HG03575 (cell line): ENCODE measurements at regions not wholly inside any gene's neighbourhood (a gene's known extent, or its start where the extent isn't known, plus 50 kb on each side); places are given as distances from the start of the nearest gene placed in this dataset.

ENCODE experiments used
- ATAC-seq: cut with Tn5 transposase; IDR thresholded peaks from one replicate; pipeline ENCODE4 v1.9.1; 2021; ENCODE audit not compliant: unreplicated experiment, insufficient number of reproducible peaks, low FRiP score; ENCODE audit errors: extremely low read depth

DNA sequence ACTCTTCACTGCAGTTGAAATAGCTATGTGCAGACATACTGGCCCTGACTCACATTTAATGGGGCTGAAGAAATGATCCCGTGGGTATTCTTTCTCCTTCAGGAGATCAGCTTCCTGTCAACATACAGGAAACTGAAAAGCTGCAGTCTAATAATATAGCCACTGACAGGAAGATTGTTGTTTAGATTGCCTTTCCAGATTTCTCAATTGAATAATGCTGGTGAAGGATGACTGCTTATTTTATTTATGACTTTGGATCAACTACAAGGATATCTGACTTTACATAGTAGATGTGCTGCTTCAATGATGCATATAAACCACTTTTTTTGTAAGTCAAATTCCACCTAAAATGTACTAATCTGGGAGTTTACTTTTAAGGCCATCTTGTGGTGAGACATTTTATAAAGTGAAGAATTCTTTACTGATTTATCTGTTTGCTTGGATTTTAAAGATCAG is 93.4 kb upstream of the MAP4K3 start:
- ATAC-seq = no peak

DNA sequence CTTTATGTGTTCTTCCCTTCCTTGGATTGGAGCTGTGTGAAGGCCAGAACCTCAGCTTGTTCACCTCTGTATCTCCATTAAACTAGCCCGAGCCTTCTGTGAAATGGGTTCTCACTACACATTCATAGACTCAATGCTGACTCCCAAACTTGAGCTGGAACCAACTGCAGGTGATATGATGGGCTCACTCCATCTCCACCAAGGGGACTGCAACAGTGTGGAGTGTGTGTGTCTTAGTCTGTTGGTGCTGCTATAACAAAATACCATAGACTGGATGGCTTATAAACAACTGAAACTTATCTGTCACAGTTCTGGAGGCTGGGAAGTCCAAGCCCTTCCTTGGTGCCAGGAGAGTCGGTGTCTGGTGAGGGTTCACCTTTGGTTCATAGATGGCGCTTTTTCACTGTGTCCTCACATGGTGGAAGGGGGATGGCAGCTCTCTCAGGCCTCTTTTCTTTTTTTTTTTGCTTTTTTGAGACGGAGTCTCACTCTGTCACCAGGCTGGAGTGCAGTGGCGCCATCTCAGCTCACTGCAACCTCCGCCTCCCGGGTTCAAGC is 94.2 kb upstream of the MAP4K3 start:
- no peak for ATAC-seq

DNA sequence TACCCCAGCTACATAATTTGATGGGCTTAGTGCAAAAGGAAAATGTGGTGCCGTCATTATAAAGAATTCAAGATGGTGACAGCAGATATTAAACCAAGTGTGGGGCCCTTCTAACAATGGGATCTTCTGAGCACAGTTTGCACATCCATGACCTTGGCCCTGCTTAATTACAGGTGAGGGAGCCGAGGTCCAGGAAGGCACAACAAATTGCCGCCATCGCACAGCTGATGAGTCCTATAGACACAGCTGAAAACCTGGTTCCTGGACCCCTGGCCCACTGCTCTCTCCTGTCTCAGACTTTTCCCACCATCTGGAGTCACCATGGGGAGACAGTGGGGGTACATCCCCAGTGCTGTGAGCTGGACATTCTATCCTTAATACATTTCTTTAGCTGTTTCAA is 95.8 kb upstream of the MAP4K3 start:
- ATAC-seq = no peak

DNA sequence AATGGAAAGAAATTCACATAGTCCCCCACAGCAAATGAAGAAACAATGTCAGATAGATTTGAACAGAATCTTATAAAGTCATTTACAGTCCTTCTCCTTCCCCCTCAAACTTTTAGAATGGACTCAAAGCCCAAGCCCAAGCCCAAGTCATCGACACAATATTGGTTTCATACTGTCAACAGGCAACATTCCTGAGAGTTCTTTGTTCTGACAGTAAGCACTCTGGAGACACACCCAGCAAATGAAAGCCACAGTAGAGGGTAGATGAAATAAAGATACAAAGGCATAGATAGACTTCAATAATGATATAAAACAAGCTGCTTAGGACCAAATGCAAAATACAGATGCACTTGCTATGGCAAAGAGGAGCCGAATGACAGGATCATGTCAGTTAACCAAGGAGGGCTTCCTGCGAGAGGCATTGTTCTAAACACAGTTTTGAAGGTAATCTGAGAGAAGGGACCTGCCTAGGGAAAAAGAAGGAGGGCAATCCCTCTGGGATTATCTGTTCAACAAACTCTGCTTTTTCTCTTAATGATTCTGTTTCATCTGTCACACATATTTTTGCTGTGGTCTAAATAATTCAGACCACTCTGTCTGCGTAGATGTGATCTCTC is 97.1 kb upstream of the MAP4K3 start:
- no peak for ATAC-seq

DNA sequence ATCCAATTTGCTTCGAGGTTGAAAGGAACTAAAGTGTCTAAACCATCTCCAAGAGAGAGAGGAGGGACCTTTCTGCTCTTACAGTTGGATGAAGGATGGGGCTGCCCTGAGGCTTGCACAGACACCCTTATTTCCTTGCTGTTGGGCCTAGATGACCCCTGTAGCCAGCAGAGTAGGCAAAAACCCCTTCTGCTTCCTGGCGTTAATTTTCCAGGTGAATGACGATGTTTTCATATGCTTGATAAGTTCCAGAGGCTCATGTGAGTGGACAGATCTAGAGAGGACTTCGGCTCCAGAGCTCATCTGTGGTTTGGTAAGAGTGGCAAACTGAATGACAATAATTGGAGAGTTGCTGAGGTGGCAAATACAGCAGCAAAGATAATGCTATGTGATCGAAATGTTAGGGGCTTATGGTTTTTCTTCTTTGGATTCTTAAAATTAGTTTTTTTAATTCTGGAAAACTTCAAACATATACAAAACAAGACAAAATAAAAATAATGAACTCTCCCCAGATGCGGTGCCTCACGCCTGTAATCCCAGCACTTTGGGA is 98.6 kb upstream of the MAP4K3 start:
- no peak for ATAC-seq

DNA sequence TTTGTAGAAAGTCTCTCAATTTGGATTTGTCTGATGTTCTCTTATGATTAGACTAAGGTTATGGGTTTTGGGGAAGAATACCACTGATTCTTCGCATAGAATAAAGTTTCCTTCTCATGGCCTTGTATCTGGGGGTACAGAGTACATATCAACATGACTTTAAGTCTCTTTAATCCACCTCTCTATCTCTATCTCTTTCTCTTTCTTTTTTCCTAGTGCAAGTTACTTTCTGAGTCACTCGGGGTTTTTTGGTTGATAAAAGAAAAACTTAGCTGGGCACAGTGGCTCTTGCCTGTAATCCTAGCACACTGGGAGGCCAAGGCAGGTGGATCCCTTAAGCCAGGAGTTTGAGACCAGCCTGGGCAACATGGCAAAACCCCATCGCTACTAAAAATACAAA is 100.1 kb upstream of the MAP4K3 start:
- ATAC-seq = no peak

DNA sequence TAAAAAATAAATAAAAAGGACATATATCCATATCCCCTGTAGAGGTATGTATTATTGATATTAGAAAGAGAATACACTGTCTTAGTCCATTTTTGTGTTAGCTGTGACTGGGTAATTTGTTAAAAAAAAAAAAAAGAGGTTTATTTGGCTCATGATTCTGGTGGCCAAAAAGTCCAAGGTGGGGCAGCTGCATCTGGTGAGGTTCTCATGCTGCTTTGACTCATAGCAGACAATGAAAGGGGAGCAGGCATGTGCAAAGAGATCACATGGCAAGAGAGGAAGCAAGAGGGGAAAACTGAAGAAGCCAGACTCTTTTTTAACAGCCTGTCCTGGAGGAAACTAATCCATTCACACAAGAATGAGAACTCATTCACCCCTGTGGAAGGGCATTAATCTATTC is 101.6 kb upstream of the MAP4K3 start:
- no peak for ATAC-seq

DNA sequence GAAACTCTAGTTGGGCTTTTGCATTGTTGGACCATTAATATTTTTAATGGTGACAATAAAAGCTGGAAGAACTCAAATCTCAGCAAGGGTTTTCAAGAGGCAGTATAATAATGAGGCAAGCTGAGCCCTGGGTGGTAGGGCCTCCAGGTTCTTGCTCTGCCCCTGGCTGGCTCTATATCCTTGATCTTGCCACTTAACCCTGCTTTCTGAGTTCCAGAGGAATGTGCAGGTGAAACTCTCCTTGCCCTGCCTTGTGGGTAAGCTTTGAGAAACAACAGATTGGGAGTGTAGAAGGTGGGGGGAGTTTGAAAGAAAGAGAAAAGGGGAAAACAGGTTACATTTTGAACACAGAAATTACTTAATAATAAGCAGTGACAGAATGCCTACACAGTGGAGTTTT is 103.3 kb upstream of the MAP4K3 start:
- no peak for ATAC-seq

DNA sequence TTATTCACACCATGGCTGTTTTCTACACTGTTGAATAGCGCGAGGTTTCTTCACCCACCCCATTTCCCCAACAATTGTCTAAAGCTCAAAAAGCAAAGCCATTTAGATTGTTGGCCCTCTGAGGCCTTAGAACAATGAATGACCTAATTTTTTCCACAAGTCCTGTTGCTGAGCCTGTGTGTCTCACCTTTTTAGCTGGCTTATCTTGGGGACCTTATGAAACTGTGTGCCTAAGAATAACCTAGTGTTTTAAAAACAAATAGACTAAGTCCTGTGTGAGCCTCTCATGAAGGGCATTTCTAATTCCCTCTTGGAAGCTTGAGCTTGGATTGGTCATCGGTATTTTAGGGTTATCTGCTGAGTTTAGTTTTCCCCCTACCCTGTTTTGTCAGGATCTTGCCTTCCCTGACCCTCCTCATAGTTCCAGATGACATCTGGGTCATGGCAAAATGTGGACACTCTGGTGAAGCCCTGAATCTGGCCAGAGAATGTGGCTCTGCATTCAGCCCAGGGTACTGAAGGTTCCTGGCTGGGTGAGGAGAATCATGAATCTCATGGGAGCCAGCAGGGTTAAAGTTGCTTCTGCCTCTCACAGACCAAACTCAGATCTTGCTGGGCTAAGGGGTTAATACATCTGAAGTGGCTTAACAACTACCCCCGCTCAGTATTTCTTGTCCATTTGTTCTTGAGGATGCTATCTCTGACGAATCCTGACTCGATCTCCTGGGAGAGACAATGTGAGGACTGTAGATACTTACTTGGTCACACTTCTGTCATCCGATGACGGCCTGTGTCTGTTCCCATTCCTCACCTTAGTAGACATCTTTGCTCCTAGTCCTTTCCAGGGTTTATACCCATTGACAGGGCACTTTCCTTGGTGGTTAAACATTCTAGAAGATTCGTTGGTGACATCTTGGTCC is 104.2 kb upstream of the MAP4K3 start:
- no peak for ATAC-seq

DNA sequence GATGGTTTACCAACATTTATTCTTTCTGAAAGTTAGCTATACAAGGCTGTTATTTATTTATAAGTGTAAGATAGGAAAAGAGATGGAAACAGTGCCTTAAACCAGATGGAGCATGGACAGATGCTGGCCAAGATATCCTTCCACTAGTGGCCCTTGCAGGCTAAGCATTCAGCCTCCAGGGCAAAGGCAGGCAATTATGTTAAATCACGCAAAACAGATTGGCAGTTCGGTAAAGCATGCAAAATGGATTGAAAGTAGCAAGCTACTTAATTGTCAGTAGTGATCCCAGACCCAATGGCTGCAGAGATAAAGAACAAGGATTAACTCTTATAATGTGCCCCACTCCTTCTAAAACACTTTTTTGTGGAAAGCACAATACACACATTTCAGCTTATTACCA is 105.4 kb upstream of the MAP4K3 start:
- ATAC-seq = no peak

DNA sequence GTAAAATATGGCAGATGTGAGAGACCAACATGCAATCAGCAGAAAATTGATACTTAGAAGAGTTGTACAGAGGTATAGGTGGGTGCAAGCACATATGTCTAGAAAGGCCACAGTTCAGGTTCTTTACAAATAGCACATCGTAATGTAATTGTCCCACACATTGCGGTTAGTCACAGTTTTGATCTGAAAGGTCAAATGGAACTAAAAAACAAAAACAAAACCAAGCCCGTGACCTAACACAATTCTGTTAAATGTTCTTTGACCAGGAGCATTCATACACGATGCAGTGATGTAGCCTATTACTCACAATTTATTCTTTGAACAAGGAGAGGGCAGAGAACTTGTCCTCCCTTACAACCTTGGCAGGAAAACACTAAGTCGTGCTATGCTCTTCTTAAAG is 108.9 kb upstream of the MAP4K3 start:
- ATAC-seq = no peak

DNA sequence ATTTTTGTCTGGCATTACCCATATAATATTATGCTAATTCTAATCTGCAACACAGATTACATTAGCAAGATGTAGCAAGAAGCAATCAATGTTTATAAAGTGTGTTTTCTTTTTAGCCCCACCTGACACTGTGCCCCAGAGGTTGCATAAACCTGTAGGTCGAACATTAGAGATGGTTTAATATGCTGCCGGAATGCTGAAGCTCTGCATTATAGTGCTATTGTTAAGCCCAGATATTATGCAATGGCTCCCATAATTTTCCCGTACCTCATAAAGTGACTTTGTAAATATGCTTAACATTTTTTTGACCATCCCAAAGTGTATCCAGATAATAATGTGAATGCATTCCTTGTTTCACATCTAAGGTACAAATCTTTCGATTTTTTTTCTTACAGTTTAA is 109.3 kb upstream of the MAP4K3 start:
- ATAC-seq = no peak

DNA sequence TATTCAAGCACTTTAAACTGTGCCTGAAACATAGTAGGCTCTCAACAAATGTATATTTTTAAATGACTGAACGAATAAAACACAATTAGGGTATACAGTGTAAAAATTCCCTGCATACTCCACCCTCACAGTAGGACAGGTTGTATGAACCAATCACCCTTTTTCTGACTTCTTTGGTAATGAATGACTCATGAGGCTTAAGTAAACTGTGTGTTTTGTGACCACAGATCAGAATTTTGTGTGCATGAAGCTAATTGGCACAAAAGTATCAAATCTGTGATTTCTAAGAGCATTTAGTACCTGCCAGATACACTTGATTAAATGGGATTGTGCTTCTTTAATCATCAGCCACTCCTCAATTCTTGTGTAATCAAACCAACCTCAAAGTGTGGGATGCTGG is 109.9 kb upstream of the MAP4K3 start:
- ATAC-seq = no peak

DNA sequence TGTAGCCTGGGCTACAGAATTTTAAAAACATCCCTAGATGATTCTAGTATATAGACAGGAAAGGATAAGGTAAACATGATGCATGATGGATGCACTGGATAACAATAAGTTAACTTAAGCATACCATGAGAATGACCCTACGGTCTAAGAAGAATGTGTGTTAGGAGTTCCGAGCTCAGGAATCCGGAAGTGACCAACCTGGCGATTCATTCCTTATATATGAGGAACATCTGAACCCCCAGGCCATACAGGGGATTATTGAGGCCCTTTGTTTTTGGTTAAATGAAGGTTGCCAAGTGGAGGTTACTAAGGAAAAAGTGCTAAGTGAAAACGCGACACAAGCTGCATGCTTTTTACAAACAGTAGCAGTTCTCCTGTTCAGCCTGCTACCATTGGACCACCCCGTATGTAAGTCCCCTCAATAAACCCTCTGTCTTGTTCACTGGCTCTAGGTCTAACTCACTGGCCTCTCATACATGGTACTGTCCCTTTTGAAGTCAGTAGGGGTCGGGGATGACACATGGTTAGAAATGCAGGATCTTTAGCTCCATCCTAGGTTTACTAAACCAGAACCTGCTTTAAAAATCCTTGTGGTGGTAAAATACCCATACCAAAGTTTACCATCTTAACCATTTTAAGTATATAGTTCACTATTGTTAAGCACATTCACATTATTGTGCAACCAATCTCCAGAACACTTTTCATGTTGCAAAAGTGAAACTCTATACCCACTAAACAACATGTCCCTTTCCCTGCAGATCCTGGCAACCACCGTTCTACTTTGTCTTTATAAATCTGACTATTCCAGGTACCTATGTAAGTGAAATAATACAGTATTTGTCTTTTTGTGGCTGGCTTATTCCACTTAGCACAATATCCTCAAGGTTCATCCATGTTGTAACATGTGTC is 111.0 kb upstream of the MAP4K3 start:
- no peak for ATAC-seq

DNA sequence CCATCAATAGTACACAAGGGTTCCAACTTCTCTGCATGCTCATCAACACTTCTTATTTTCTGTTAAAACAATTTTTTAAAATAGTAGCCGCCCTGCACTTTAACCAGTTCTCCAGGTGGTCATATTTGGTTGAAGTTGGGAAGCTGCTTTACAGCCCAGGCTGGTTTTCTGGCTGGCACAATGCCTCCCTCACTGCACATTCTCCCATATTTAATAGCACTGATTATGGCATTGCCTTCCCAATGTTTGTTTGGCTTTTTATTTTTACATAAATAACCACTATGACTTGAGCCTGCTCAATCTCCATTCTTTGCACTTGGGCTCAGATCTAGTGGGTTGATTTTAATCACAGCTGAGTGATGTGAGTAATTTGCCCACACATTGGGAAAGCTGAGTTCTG is 111.9 kb upstream of the MAP4K3 start:
- ATAC-seq = no peak

DNA sequence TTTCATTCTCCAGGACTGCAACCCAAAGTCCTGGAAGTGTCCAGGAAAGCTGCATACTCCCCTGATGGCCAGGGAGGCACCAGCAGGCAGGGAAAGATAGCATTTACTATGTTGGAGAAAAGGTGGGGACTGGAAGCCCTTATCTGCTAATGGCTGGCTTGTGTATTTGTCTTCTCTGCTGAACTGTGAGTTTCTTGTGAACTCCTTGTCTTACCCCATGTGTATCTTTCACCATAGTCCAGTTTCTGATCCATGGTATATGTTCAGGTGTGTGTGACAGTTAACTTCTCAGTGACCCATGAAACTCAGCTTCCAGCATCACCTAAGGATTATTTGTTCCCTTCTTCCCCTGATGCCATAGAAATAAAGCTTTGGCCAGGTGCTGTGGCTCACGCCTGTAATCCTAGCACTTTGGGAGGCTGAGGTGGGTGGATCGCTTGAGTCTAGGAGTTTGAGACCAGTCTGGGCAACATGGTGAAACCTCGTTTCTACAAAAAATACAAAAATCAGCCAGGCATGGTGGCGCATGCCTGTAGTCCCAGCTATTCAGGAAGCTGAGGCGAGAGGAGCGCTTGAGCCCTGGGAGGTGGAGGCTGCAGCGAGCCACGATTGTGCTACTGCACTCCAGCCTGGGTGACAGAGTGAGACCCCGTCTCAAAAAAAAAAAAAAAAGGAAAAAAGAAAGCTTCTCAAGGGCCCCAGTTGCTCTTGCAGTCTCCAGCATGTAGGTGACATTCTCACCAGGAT is 112.8 kb upstream of the MAP4K3 start:
- ATAC-seq = no peak

DNA sequence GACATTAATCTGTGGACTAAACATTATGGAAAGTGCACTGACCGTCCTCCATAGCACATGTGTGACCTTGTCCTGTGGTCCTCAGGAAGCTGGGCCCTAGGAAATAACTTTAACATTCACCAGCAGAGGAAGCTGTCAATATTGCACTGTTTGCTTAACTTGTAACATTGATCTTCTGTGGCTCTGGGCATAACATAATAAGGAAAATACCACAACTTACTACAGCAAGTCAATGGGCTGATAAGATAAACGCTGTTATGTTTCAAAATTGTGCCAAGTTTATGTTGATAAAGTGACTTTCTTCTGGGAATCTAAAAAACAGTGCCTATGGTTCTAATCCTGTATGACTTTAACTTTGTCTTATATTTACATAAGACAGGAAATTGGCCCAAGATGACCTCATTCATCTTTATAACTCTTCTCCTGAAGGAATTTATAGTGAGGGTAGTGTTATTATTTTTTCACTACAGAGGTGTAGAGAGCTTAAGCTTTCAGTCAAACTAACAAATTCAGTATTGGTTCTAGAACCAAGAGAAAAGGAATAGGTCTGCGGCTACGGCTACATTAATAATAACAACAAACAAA is 113.7 kb upstream of the MAP4K3 start:
- ATAC-seq = no peak

DNA sequence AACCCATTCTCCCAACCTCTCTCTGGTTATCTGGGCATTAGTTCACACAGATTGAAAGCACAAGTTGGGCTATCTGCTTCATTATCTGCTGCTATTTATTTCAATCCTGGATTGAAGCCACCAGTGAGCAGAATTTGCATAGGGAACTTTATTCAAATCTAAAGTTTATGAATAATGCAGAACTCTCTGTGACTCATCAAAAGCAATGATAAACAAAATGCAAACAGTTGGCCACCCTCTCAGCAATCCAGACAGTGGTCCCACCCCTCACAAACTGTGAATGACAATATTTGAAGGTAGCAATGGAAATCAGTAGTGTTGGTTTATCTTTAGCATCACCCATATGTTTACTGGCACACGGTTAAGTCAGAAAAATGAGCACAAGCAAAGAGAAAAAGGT is 106.8 kb upstream of the TMEM178A start:
- ATAC-seq = no peak
